ENCODE measurements at regions not wholly inside any gene's neighbourhood (a gene's known extent, or its start where the extent isn't known, plus 50 kb on each side); places are given as distances from the start of the nearest gene placed in this dataset.
A peak's percentile ranks its signal among the peaks of the same experiment; 100 is the strongest.
"Not testable (repeated sequence)": the region's sequence is repeated elsewhere in the genome, so short reads cannot be mapped to it uniquely, and the experiment has no call there.

DNA sequence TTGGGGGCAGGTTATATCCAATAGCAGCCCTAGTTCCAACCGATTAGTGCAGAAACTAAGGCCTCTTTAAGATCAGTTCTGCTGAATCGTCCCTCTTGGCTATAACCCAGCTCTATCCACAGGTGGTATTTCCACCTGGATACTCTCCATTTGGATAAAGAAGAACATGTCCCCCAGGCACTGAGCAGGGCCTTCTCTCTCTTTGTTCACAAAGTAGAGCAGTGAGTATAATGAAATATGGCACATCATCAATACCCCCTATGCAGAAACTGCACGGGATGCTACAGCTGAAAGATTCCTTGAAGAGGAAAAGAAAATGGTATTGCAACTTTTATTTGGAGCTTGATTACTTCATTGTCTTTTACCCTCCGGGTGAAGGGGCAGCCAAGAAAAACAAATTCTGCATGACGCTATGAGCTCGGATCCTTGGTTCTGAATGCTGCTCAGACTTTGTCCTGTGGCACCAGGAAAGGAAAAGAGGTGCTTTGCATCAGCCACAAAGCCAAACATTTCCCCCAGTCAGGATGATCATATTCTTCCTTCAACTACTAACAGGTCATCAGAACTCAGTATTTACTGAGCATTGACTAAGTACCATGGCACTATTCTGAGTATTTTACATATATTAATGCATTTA is 399.7 kb downstream of the NPIPA8 start:
- no peak for DNase-seq

- no peak for DNase-seq
These were observed 406.3 kb downstream of the NPIPA8 start for GRCh38 chr16:17930280-17930679.

DNA sequence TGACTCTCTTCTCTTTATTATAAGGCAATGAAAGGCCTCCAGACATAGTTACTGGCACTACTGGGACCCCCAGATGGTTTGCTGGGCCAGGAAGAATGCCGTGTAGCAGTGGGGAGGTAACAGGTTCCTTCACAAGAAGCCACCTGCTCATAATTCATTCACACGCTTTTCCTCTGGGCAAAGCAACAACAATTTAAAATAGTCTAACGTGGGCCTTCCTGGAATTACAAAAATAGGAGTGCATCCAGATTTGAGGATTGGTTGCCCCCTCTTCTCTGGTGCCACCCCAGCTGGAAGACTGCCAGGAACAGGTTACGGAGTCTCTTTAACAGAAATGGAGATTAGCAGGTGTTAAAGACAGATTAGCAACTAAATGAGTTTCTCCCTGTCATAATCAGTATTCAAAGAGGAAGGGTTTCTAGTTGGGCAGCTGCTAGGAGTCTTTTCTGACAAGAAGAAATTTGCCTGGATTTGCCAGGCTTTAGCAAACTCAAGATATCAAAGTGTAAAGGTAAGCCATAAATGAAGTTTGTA is 409.6 kb downstream of the NPIPA8 start:
- peak; percentile 60 for DNase-seq

DNA sequence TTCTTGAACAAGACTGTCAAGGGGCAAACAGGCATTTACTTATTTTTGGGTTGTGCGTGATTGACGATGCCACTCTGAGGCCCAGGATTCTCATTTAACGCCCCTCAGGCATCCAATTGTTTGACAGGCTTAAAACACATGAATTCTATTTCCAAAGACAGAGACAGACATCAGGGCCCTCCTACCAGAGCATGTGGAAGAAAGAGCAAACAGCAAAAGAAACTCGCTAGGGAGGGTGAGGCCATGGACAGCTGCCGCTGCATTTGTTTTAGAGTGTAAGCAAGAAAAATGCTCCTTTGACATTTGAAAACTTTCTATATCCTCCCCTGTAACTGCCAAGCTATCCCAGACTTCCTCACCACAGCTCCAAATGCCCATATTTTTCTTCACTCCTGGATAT is 410.1 kb downstream of the NPIPA8 start:
- peak; percentile 29 for DNase-seq

DNA sequence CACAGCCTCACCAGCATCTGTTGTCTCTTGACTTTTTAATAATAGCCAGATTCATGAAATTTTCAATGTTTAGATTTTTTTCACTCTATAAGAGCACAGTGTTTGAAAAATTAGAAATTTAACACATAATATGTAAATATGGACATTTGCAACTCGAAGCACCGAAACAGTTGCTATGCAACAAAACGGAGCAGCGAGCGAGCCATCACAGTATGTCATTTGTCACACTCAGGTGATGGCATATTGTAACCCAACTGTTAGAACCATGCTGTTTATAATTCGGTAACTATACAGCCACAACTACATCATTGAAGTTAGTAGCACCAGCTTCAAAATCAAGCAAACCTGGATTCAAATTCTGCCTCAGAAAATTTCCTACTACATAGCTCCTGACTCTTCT is 410.8 kb downstream of the NPIPA8 start:
- no peak for DNase-seq

DNA sequence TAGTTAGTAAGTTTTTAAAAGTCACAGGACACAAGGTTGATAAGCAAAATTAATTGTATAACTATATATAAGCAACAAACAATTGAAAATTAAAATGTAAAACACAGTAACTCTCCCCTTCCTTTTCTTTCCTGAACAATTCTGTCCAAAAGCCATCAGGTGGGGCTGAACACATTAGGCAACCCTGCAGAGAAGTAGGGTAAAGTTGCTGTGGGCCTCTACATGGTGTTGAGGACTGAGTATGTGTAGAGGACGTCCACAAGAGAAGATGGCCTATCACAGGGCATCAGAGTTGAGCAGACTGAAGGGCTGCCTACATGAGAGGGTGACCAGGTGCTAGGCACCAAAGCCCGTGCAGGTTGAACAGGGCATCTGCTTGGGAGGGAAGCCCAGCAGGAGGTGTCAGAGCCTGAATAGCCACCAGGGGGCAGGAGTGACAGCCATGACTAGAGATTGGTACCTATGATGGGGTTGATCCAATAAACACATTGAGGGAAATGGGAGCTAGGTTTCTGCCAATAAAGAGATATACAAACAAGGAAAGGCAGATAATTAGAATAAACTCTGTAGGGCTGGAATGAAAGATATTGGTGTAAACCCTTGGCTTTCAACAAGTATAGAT is 415.1 kb downstream of the NPIPA8 start:
- DNase-seq = peak; percentile 4

DNA sequence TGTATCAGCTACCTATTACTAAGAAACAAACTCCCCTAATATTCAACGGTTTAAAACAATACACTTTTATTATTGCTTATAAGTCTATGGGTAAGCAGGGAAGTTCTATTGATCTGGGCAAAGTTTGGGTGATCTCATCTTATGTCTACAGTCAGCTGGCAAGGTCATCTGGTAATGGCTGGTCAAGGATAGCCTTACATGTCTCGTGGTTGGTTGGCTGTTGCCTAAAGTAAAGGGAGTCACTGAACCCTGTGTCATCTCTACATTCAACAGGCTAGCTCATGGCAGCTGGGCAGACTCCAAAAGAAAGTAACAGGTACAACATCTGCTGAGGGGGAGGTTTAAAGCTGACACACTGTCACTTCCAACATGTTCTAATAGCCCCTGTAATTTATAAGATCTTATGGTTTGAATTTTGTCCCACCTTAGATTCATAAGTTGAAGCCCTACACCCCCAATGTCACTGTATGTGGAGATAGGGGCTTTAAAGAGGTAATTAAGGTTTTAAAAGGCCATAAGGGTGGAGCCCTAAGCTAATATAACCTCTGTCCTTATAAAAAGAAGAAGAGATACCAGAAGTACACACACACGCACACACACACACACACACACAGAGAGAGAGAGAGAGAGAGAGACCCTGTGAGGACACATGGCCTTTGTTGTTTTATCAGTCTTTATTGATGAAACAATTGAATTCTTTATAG is 419.1 kb downstream of the NPIPA8 start:
- DNase-seq = no peak

GRCh38 chr16:17915791-17916190 is 420.7 kb downstream of the NPIPA8 start:
- no peak for DNase-seq

DNA sequence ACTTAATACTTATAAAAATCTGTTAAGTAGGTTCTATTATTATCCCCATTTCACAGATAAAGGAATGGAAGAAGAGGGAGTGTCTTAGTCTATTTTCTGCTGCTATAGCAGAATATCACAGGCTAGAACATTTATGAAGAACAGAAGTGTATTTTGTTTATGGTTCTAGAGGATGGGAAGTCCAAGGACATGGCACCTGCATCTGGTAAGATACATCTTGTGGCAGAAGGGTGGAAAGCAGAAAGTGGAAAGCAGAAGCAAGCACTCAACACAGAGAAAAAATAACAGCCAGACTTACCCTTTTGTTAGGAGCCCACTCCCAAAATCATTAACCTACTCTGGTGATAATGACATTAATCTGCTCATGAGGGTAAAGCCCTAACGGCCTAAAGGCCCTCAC is 422.4 kb downstream of the NPIPA8 start:
- no peak for DNase-seq

GRCh38 chr16:17911578-17911977 is 425.0 kb downstream of the NPIPA8 start:
- not testable (repeated sequence) for DNase-seq

DNA sequence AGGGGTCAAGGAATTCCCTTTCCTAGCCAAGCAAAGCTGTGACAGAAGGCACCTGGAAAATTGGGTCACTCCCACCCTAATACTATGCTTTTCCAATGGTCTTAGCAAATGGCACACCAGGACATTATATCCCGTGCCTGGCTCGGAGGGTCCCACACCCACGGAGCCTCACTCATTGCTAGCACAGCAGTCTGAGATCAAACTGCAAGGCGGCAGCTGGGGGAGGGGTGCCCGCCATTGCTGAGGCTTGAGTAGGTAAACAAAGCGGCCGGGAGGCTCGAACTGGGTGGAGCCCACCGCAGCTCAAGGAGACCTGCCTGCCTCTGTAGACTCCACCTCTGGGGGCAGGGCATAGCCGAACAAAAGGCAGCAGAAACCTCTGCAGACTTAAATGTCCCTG is 429.9 kb downstream of the NPIPA8 start:
- DNase-seq = not testable (repeated sequence)

DNA sequence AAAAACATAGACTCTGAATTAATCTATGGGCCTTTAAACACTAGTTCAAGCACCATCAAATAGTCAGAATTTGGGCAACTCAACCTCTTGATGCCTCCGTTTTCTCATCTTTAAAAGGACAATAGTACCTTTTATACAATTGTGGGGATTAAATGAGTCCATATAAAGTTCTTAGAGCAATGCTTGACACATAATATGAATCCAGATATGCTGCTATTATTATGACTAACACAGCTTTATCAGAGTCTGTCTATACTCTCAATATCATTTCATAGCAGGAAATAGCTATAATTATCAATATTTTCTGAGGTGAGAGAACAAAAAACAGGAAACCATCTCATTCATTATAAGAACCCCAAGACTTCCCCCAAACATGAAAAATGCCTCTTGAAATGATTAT is 430.5 kb upstream of the XYLT1 start:
- DNase-seq = no peak

GRCh38 chr16:17899141-17899540 is 428.4 kb upstream of the XYLT1 start:
- DNase-seq = no peak

DNA sequence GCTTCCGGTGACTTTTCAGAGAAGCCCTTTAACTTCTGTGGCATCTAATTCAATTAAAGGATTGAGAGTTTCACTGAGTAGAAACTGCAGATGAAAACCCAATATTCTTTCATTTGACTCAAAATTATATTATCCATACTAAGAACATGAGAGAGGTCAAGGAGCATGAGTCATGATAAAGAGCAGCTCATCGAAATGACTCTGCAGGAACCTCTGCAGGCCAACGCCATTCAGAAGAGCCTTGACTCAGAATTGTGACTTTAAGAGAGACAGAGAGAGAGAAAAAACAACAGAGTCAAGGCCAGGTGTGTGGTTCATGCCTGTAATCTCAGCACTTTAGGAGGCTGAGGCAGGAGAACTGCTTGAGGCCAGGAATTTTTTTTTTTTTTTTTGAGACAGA is 417.2 kb upstream of the XYLT1 start:
- DNase-seq = no peak

- DNase-seq = no peak
These were observed 415.0 kb upstream of the XYLT1 start for GRCh38 chr16:17885659-17886207.

GRCh38 chr16:17877821-17878360 is 407.1 kb upstream of the XYLT1 start:
- DNase-seq = no peak

- DNase-seq = no peak
These were observed 396.2 kb upstream of the XYLT1 start for GRCh38 chr16:17866996-17867395.

- no peak for DNase-seq
These were observed 391.3 kb upstream of the XYLT1 start for GRCh38 chr16:17861981-17862479.

GRCh38 chr16:17858061-17858460 is 387.3 kb upstream of the XYLT1 start:
- DNase-seq = no peak

DNA sequence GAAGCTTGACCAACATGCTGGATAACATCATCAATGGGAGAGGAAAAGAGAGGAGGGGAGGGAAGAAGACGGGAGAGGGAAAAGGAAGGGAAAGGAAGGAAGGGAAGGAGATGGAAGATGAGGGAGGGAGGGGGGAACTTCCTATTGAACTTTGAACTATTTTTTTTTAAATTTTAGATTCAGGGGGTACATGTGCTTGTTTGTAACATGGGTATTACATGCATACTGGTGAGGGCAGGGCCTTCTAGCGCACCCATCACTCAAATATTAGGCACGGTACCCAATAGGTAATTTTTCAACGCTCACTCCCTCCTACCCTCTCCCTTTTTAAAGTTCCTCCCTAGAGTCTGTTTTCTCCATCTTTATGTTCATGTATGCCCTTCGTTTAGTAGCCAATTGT is 383.2 kb upstream of the XYLT1 start:
- DNase-seq = no peak

GRCh38 chr16:17852977-17853702 is 382.4 kb upstream of the XYLT1 start:
- DNase-seq = no peak

DNA sequence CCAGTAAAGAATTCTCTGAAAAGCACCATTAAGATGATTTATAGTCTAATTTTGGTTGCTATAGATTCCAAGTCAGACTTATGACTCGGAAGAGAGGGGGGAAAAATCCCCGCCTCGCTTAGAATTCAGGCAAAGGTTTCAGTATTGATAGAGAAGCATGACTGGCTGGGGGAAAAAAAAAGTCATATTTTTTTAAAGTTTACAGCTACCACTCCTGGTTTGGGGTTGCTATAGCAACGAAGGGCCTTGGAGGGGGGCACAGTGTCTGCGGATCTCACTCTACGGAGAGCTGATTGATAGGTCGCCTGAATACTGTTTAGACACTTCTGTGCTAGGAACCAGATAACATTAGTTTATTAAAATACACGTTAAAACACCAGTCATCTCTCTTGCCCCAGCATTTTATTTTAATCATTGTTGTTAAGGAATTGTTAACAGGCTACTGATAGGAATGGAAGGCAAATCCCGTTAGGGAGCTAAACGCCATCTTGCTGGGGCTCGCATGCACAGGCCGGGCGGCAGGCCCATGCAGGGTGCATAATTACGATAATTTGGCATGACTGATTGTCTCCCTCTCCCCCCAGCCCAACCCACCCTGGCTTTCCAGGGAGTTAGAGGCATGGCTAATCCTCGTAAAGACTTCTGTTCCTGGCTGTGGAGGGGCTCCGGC is 380.0 kb upstream of the XYLT1 start:
- DNase-seq = no peak
